Prostate gland (tissue), 2 donors: ENCODE measurements at regions not wholly inside any gene's neighbourhood (a gene's known extent, or its start where the extent isn't known, plus 50 kb on each side); places are given as distances from the start of the nearest gene placed in this dataset.

Source experiments
- POLR2A ChIP-seq: fragments of 450-650 bp; IDR thresholded peaks from one replicate; pipeline ENCODE4 v1.6.1; 2016; ENCODE audit warnings: antibody characterized with exemption, mild to moderate bottlenecking
- POLR2AphosphoS5 ChIP-seq: sonication (generic); formaldehyde crosslinking; IDR thresholded peaks from one replicate; pipeline ENCODE4 v1.6.1; 2017; ENCODE audit warnings: antibody characterized with exemption
- TF ChIP-seq, protein P1 (sequence below), 4 experiments: fragments of 200-600 bp in 2 of 4; fragments of 450-650 bp in 2 of 4; sonication (generic) in 2 of 4; IDR thresholded peaks; 1 replicate in 3 of 4; 2 replicates in 1 of 4; pipeline ENCODE4 v1.5.1; 2016 to 2019; ENCODE audit warnings: antibody characterized with exemption in 4 of 4, mild to moderate bottlenecking in 2 of 4, moderate library complexity in 2 of 4

DNA sequence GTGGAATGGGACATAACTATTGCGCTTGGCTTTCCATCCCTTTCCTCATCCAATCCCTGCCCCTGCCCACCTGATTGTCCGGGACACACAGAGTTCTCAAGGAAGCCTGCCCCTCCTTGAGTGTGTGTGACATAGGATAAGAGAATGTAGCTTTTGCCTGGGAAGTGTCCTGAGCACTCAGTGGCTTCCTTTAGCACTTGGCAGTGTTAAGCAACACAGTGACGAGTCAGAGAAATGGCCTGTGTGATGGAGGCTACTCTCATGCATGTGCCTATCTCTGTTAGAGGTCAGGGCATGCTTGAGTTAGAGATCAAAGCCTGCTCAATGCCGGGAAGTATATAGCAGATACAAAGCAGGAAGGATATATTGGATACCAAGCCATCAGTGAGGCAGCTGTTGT lies 289.5 kb downstream of the SIPA1L2 start:
- TF ChIP-seq, protein P1, sequence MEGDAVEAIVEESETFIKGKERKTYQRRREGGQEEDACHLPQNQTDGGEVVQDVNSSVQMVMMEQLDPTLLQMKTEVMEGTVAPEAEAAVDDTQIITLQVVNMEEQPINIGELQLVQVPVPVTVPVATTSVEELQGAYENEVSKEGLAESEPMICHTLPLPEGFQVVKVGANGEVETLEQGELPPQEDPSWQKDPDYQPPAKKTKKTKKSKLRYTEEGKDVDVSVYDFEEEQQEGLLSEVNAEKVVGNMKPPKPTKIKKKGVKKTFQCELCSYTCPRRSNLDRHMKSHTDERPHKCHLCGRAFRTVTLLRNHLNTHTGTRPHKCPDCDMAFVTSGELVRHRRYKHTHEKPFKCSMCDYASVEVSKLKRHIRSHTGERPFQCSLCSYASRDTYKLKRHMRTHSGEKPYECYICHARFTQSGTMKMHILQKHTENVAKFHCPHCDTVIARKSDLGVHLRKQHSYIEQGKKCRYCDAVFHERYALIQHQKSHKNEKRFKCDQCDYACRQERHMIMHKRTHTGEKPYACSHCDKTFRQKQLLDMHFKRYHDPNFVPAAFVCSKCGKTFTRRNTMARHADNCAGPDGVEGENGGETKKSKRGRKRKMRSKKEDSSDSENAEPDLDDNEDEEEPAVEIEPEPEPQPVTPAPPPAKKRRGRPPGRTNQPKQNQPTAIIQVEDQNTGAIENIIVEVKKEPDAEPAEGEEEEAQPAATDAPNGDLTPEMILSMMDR (IDR thresholded peaks at IDR 0.05), result no peak
- TF ChIP-seq POLR2AphosphoS5, result no peak
- TF ChIP-seq POLR2A, result no peak
